GM12878 (cell line): ENCODE measurements at regions not wholly inside any gene's neighbourhood (a gene's known extent, or its start where the extent isn't known, plus 50 kb on each side); places are given as distances from the start of the nearest gene placed in this dataset.

Experiments used
- ATAC-seq: fragments of 200-7000 bp; cut with Tn5 transposase; 3 replicates; pipeline ENCODE4 v1.9.1; 2020; ENCODE audit warnings: mild to moderate bottlenecking, moderate library complexity
- BruUV-seq: library from RNA; stranded (reverse); fragments of 400-500 nt; replicated peaks from 2 replicates; lab custom pipeline; 2021; lab: Mats Ljungman, UMichigan
- CTCF ChIA-PET: fragments of 300-600 bp; sonication (Branson Sonifier 250); formaldehyde crosslinking; extraction: SDS; loops from one replicate; lab custom pipeline; 2021; ENCODE audit warnings: inconsistent platforms; lab: Yijun Ruan, JAX
- POLR2A ChIA-PET: fragments of 350-600 bp; formaldehyde crosslinking; extraction: SDS; loops from one replicate; lab custom pipeline; 2021; ENCODE audit warnings: inconsistent platforms; lab: Charles Lee
- RAD21 ChIA-PET: fragments of 300-600 bp; sonication (Branson Sonifier 250); formaldehyde crosslinking; loops from one replicate; lab custom pipeline; 2023; ENCODE audit warnings: antibody characterized with exemption; ENCODE audit not compliant: unreplicated experiment; lab: Charles Lee
- SMC1A ChIA-PET: fragments of 300-600 bp; sonication (Branson Sonifier 250); formaldehyde crosslinking; loops from one replicate; lab custom pipeline; 2023; ENCODE audit not compliant: unreplicated experiment, uncharacterized antibody; lab: Charles Lee
- DNase-seq: peaks from one replicate; pipeline ENCODE4 v3.0.0-alpha.2; 2011; ENCODE audit warnings: low read depth, low spot score
- FAIRE-seq: peaks from 3 replicates; lab custom pipeline; 2011; peaks lifted over from hg19 to GRCh38; lab: Jason Lieb, UNC
- H2AFZ ChIP-seq: 2 replicates; pipeline ENCODE4 v1.6.0; 2011; ENCODE audit warnings: low read depth, low read length, control low read depth; ENCODE audit not compliant: control insufficient read depth
- H3K27ac ChIP-seq: 2 replicates; pipeline ENCODE4 v1.5.1; 2011; ENCODE audit warnings: control low read depth; ENCODE audit not compliant: control insufficient read depth, insufficient read depth
- H3K27me3 ChIP-seq, 2 experiments: replicated peaks in 1 of 2; 2 replicates each; pipeline versions ENCODE4 v1.6.0 to v1.6.1; 2011; ENCODE audit warnings: low read length in 1 of 2; ENCODE audit not compliant: control insufficient read depth in 2 of 2, insufficient read depth in 2 of 2
- H3K36me3 ChIP-seq, 2 experiments: 2 replicates each; pipeline ENCODE4 v1.5.1; 2011; ENCODE audit warnings: low read length in 1 of 2; ENCODE audit not compliant: control insufficient read depth in 2 of 2, insufficient read depth in 2 of 2
- H3K4me1 ChIP-seq: 2 replicates; pipeline ENCODE4 v1.6.1; 2011; ENCODE audit warnings: mild to moderate bottlenecking, low read length, moderate library complexity, mixed read lengths; ENCODE audit not compliant: control insufficient read depth, insufficient read depth
- H3K4me2 ChIP-seq: 2 replicates; pipeline ENCODE4 v1.6.0; 2011; ENCODE audit warnings: control low read depth; ENCODE audit not compliant: control insufficient read depth, insufficient read depth
- H3K4me3 ChIP-seq: fragments of 200-600 bp; sonication (generic); 2 replicates; pipeline ENCODE4 v1.5.1; 2016
- H3K79me2 ChIP-seq: 2 replicates; pipeline ENCODE4 v1.6.0; 2011; ENCODE audit warnings: low read length; ENCODE audit not compliant: control insufficient read depth, insufficient read depth
- H3K9ac ChIP-seq: 2 replicates; pipeline ENCODE4 v1.8.0; 2011; ENCODE audit warnings: low read length, control low read depth, mixed read lengths; ENCODE audit not compliant: control insufficient read depth, insufficient read depth
- H3K9me3 ChIP-seq: replicated peaks from 3 replicates; pipeline ENCODE4 v1.5.1; 2011; ENCODE audit warnings: mild to moderate bottlenecking, low read length; ENCODE audit not compliant: control insufficient read depth, insufficient read depth
- H4K20me1 ChIP-seq: 2 replicates; pipeline ENCODE4 v1.6.0; 2011; ENCODE audit not compliant: control insufficient read depth, insufficient read depth
- DPF2 ChIP-seq: fragments of 450-650 bp; IDR thresholded peaks from 2 replicates; pipeline ENCODE4 v1.6.1; 2017; ENCODE audit warnings: mild to moderate bottlenecking
- EGR1 ChIP-seq, 2 experiments: IDR thresholded peaks; 1 replicate in 1 of 2; 2 replicates in 1 of 2; pipeline ENCODE4 v1.6.1; 2011 to 2012; ENCODE audit warnings: low read depth in 2 of 2, low read length in 2 of 2, borderline replicate concordance in 1 of 2, mild to moderate bottlenecking in 1 of 2, moderate library complexity in 1 of 2
- ETV6 ChIP-seq, 2 experiments: fragments of 450-650 bp in 1 of 2; IDR thresholded peaks in 1 of 2; conservative IDR thresholded peaks in 1 of 2; 2 replicates each; pipeline ENCODE4 v1.6.1; 2014; ENCODE audit warnings: antibody characterized with exemption in 1 of 2, borderline replicate concordance in 1 of 2, low read depth in 1 of 2, mild to moderate bottlenecking in 1 of 2, moderate library complexity in 1 of 2
- IKZF1 ChIP-seq: fragments of 450-650 bp; conservative IDR thresholded peaks from 2 replicates; pipeline ENCODE4 v1.6.1; 2017; ENCODE audit warnings: antibody characterized with exemption, mild to moderate bottlenecking
- JUNB ChIP-seq: IDR thresholded peaks from 2 replicates; pipeline ENCODE4 v1.6.1; 2016; ENCODE audit warnings: antibody characterized with exemption, mild to moderate bottlenecking
- MXI1 ChIP-seq: fragments of 150-350 bp; IDR thresholded peaks from 2 replicates; pipeline ENCODE4 v1.6.1; 2011; ENCODE audit warnings: low read depth, mild to moderate bottlenecking, inconsistent platforms, low read length, improper control_type of control experiment
- RUNX3 ChIP-seq: IDR thresholded peaks from 2 replicates; pipeline ENCODE4 v1.6.1; 2012; ENCODE audit warnings: low read length, inconsistent platforms
- SIN3A ChIP-seq: IDR thresholded peaks from 2 replicates; pipeline ENCODE4 v1.6.1; 2012; ENCODE audit warnings: low read depth, low read length, improper control_type of control experiment
- STAT1 ChIP-seq: fragments of 450-650 bp; conservative IDR thresholded peaks from 2 replicates; pipeline ENCODE4 v1.6.1; 2014; ENCODE audit warnings: antibody characterized with exemption, mild to moderate bottlenecking
- YY1 ChIP-seq: IDR thresholded peaks from 2 replicates; pipeline ENCODE4 v1.6.1; 2011; ENCODE audit warnings: low read depth, mild to moderate bottlenecking, low read length
- WGBS: methylation state at CpG from one replicate; pipeline ENCODE4 v1.1.6; 2016; ENCODE audit warnings: low lambda C conversion rate; ENCODE audit not compliant: insufficient replicate concordance, insufficient coverage; ENCODE audit errors: missing lambda C conversion rate; 5-methylcytosine and 5-hydroxymethylcytosine counted together
- in situ Hi-C: fragments of 300-500 bp; cut with MboI; formaldehyde crosslinking; loops from 9 replicates; pipeline ENCODE4 v1.14.3; 2018; ENCODE audit warnings: mixed read lengths
- intact Hi-C: fragments of 100-400 bp; cut with micrococcal nuclease; formaldehyde crosslinking; loops from one replicate; pipeline ENCODE4 v1.14.2; 2022; ENCODE audit not compliant: unreplicated experiment
- TF ChIP-seq, protein P1 (sequence below): IDR thresholded peaks from 2 replicates; pipeline ENCODE4 v1.6.1; 2012; ENCODE audit warnings: low read depth, low read length, improper control_type of control experiment

- H3K4me3 ChIP-seq: no peak overlapping the region
- DNase-seq (no peak), ATAC-seq (no peak)
- intact Hi-C loops: no loop called here
- ChIA-PET CTCF (interaction anchor here (1.6 kb wide), 1 partner anchor 47 kb away, joined by 6 read pairs; no protein-coding TSS in a partner anchor), POLR2A (no interaction called here)
- H3K36me3 ChIP-seq: no peaks in the 10 kb centered on the region; a peak in 1 of 4 replicates
- no peaks in the 10 kb centered on the region for H4K20me1 ChIP-seq
- no peak overlapping the region for H3K27ac ChIP-seq
- no peak overlapping the region for H2AFZ ChIP-seq
- TF ChIP-seq, protein P1, sequence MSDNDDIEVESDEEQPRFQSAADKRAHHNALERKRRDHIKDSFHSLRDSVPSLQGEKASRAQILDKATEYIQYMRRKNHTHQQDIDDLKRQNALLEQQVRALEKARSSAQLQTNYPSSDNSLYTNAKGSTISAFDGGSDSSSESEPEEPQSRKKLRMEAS: no peak
- no peak for TF ChIP-seq DPF2
- peak in 1 of 2 experiments; percentile 52; a peak in 1 of 4 replicates for TF ChIP-seq ETV6 (conservative IDR thresholded peaks at IDR 0.05 in 1 of 2, IDR thresholded peaks at IDR 0.05 in 1 of 2; ENCODE audit: borderline replicate concordance in 1 of 2, low read depth in 1 of 2)
- TF ChIP-seq YY1: no peak
- TF ChIP-seq MXI1: no peak
- TF ChIP-seq SIN3A: no peak
- peak; percentile 34; the same call in 1 of the 2 replicates for TF ChIP-seq IKZF1
- TF ChIP-seq RUNX3: peak; percentile 72
- TF ChIP-seq JUNB: no peak
- no peak for TF ChIP-seq STAT1
- TF ChIP-seq EGR1 (IDR thresholded peaks at IDR 0.05; ENCODE audit: borderline replicate concordance in 1 of 2, low read depth in 2 of 2, low read length in 2 of 2): peak in 1 of 2 experiments; percentile 29; a peak in 1 of 3 replicates
- TF ChIP-seq, all 136 proteins: peak for 4
- Histone ChIP-seq H3K9me3 (no peaks in the 10 kb centered on the region), H3K4me2 (no peak overlapping the region), H3K9ac (no peak overlapping the region), H3K79me2 (no peaks in the 10 kb centered on the region), H3K4me1 (peaks cover 10% of the 10 kb centered on the region), H3K27me3 (peaks cover 0 to 2% of the 10 kb centered on the region in 2 experiments; a peak in 3 of 4 replicates)
- 2% methylated on average over 5 of the region's 5 CpGs for WGBS
- in situ Hi-C loops: no loop called here
- ChIA-PET SMC1A (interaction anchor here (0.8 to 1.3 kb wide), 2 partner anchors 16 to 27 kb away, joined by 3 to 4 read pairs; no protein-coding TSS in a partner anchor), RAD21 (interaction anchor here (1.9 kb wide), 1 partner anchor 46 kb away, joined by 5 read pairs; no protein-coding TSS in a partner anchor)
- no peak for FAIRE-seq
- BruUV-seq: no TSS peak
These were observed 74.8 kb downstream of the RIN2 start for GRCh38 chr20:19832875-19833274.
